GM21423 (cell line): ENCODE measurements at regions not wholly inside any gene's neighbourhood (a gene's known extent, or its start where the extent isn't known, plus 50 kb on each side); places are given as distances from the start of the nearest gene placed in this dataset.

Source experiments
- ATAC-seq: cut with Tn5 transposase; IDR thresholded peaks from one replicate; pipeline ENCODE4 v1.9.1; 2021; ENCODE audit warnings: mild to moderate bottlenecking, moderate library complexity; ENCODE audit not compliant: unreplicated experiment

GRCh38 chr3:79846148-79846933 lies 78.5 kb upstream of the ROBO1 start:
- no peak for ATAC-seq

DNA sequence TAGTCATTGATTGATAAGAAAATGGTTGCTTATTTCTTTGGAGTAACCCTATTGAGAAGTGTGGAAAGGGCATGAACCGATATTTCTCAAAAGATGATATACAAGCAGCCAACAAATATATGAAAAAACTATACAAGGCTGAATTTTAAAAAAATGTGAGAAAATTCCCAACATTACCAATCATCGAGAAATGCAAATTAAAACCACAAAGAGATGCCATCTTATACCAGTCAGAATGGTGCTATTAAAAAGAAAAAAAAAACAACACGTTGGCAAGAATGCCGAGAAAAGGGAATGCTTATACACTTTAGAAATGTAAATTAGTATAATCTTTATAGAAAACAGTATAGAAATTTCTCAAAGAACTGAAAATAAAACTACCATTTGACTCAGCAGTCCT lies 77.7 kb upstream of the ROBO1 start:
- ATAC-seq, result no peak

GRCh38 chr3:79844176-79844575 lies 76.4 kb upstream of the ROBO1 start:
- ATAC-seq, result no peak

DNA sequence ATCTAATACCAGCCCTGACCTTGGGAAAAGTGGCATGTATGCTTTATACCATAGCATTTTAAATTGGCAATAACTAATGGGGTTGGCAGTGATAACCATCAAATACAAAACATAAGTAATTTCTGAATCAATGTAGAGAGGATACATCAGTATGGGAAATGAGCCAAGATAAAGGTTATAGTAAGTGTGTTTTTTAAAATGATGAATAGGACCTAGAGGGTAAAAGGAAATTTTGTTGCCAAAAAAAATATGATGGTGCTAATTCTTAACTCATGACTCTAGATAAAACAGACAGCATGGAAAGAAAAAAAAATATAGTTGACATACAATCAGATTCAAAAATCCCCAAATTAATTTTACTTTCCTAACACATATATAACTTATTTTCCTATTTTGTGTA lies 75.4 kb upstream of the ROBO1 start:
- ATAC-seq, result no peak

GRCh38 chr3:79835701-79836100 lies 67.9 kb upstream of the ROBO1 start:
- no peak for ATAC-seq

- ATAC-seq, result no peak
Measured at GRCh38 chr3:79824166-79824565, 56.4 kb upstream of the ROBO1 start.

- no peak for ATAC-seq
Measured at GRCh38 chr3:79822076-79822475, 54.3 kb upstream of the ROBO1 start.

DNA sequence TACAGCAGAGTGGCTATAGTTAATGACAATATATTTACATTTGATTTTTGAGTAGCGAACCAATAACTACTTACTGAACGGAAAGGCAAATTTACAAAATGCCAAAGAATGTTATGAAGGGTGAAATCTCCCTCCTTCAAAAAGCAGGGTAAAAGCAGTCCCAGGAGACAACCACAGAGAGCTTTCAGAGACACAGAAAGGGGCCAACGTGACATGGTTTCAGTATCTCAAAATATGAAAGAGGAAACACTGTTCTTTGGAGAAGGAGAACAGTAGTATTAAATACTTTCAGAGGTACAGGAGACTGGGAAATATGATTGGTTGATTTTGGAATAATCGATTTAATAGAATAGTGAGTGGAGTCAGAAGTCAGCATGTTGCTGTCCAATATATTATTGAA lies 52.3 kb upstream of the ROBO1 start:
- no peak for ATAC-seq

DNA sequence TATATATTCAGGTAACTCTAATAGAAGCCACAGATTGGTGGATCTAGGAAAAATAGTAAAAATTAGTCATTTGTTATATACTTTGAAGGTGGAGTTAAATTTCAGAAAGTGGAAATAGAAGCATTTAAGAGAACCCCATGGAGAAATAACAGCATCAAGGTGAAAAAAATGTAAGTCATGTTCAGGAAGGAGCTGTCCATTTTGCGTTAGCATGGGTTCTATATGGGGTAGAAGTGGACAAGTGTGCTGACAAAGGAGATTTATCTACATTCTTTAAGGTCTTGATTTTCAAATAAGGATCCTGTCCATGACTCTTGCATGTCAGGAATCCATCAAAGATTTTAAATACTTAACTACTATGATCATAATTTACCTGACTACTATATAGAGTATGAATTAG lies 50.2 kb upstream of the ROBO1 start:
- ATAC-seq, result no peak
